ENCODE measurements at regions not wholly inside any gene's neighbourhood (a gene's known extent, or its start where the extent isn't known, plus 50 kb on each side); places are given as distances from the start of the nearest gene placed in this dataset.

- Histone ChIP-seq H3K79me2 (ENCODE audit: insufficient read depth, low read length) (no peaks in the 10 kb centered on the region), H3K27me3 (ENCODE audit: insufficient read depth, low read length, poor library complexity) (no peaks in the 10 kb centered on the region), H3K9ac (ENCODE audit: low read depth, low read length) (no peak overlapping the region), H3K27ac (ENCODE audit: low read length) (no peak overlapping the region), H3K4me3 (ENCODE audit: low read depth in 1 of 2, low read length in 2 of 2) (no peak overlapping the region), H3K4me1 (ENCODE audit: insufficient read depth, low read length) (peaks cover 18% of the 10 kb centered on the region), H2AFZ (ENCODE audit: low read depth, low read length) (no peak overlapping the region), H3K9me3 (ENCODE audit: insufficient read depth, low read length, severe bottlenecking) (no peaks in the 10 kb centered on the region), H4K20me1 (ENCODE audit: insufficient read depth, low read length) (no peaks in the 10 kb centered on the region), H3K4me2 (ENCODE audit: insufficient read depth, low read length) (no peak overlapping the region), H3K36me3 (ENCODE audit: insufficient read depth, low read length) (no peaks in the 10 kb centered on the region)
- ATAC-seq (ENCODE audit: insufficient read depth, low read depth) (no peak), DNase-seq (no peak)
- no peak for TF ChIP-seq CTCF (IDR thresholded peaks at IDR 0.05; ENCODE audit: borderline replicate concordance, extremely low read depth, low read length, poor library complexity, severe bottlenecking)
- TF ChIP-seq EZH2 (IDR thresholded peaks at IDR 0.05; ENCODE audit: borderline replicate concordance, low read depth, low read length, severe bottlenecking), result no peak
Measured at GRCh38 chr20:48162621-48163020, 377.3 kb upstream of the SULF2 start.

DNA sequence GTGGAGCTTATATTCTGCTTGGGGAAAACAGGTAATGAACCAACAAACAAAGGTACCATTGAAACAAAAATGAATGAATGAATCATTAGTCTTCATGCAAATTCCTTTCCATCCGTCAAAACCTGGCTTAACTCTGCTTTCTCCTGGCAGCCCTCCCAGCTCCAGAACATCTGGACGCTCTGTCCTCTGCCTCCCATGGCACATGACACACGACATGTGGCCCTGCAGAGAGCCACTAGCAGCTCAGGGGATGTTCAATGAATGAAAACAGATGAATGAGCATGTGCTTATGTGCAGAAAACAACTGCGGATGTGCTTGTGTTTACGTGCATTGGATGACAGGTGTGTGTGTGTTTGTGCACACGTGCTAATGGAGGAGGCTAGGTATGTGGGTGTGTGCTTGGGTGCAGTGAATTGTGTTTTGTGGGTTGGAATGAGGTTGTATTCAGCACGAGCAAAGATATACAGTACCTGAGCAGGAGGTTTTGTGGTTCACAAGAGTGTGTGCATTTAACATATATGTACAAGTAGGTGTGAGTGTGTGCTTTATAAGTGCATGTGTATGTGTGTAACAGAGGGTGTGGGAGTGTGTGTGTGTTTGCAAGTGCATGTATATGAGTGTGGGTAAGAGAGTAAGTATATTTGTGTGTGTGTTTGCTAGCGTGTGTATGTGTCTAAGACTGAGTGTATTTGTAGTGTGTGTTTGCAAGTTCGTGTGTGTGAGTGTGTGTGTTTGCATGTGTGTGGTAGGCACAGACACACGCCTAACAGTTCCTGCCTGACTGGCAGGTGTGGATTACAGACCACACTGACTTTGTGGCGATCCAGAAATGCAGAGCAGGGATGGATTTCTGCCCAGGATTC, 374.1 kb upstream of the SULF2 start:
- Histone ChIP-seq H3K9me3 (ENCODE audit: insufficient read depth, low read length, severe bottlenecking) (peaks cover 12% of the 10 kb centered on the region), H3K9ac (ENCODE audit: low read depth, low read length) (no peak overlapping the region), H3K4me1 (ENCODE audit: insufficient read depth, low read length) (peaks cover 6% of the 10 kb centered on the region), H2AFZ (ENCODE audit: low read depth, low read length) (no peak overlapping the region), H3K4me3 (ENCODE audit: low read depth in 1 of 2, low read length in 2 of 2) (no peak overlapping the region), H3K4me2 (ENCODE audit: insufficient read depth, low read length) (no peak overlapping the region), H3K27me3 (ENCODE audit: insufficient read depth, low read length, poor library complexity) (no peaks in the 10 kb centered on the region), H3K36me3 (ENCODE audit: insufficient read depth, low read length) (no peaks in the 10 kb centered on the region), H3K79me2 (ENCODE audit: insufficient read depth, low read length) (no peaks in the 10 kb centered on the region), H3K27ac (ENCODE audit: low read length) (no peak overlapping the region), H4K20me1 (ENCODE audit: insufficient read depth, low read length) (no peaks in the 10 kb centered on the region)
- ATAC-seq (ENCODE audit: insufficient read depth, low read depth) (no peak), DNase-seq (no peak)
- TF ChIP-seq EZH2 (IDR thresholded peaks at IDR 0.05; ENCODE audit: borderline replicate concordance, low read depth, low read length, severe bottlenecking), result no peak

GRCh38 chr20:48158014-48158413, 372.7 kb upstream of the SULF2 start:
- DNase-seq (no peak), ATAC-seq (ENCODE audit: insufficient read depth, low read depth) (no peak)
- H2AFZ ChIP-seq (ENCODE audit: low read depth, low read length), result no peak overlapping the region
- H3K79me2 ChIP-seq (ENCODE audit: insufficient read depth, low read length), result no peaks in the 10 kb centered on the region
- no peak overlapping the region for H3K27ac ChIP-seq (ENCODE audit: low read length)
- no peak overlapping the region for H3K9ac ChIP-seq (ENCODE audit: low read depth, low read length)
- no peaks in the 10 kb centered on the region for H4K20me1 ChIP-seq (ENCODE audit: insufficient read depth, low read length)
- H3K27me3 ChIP-seq (ENCODE audit: insufficient read depth, low read length, poor library complexity), result no peaks in the 10 kb centered on the region
- no peak overlapping the region for H3K4me2 ChIP-seq (ENCODE audit: insufficient read depth, low read length)
- no peak for TF ChIP-seq CTCF (IDR thresholded peaks at IDR 0.05; ENCODE audit: borderline replicate concordance, extremely low read depth, low read length, poor library complexity, severe bottlenecking)
- no peak for TF ChIP-seq EZH2 (IDR thresholded peaks at IDR 0.05; ENCODE audit: borderline replicate concordance, low read depth, low read length, severe bottlenecking)
- H3K4me1 ChIP-seq (ENCODE audit: insufficient read depth, low read length), result peaks cover 20% of the 10 kb centered on the region
- no peaks in the 10 kb centered on the region for H3K36me3 ChIP-seq (ENCODE audit: insufficient read depth, low read length)
- peaks cover 12% of the 10 kb centered on the region for H3K9me3 ChIP-seq (ENCODE audit: insufficient read depth, low read length, severe bottlenecking)
- no peak overlapping the region for H3K4me3 ChIP-seq (ENCODE audit: low read depth in 1 of 2, low read length in 2 of 2)

DNA sequence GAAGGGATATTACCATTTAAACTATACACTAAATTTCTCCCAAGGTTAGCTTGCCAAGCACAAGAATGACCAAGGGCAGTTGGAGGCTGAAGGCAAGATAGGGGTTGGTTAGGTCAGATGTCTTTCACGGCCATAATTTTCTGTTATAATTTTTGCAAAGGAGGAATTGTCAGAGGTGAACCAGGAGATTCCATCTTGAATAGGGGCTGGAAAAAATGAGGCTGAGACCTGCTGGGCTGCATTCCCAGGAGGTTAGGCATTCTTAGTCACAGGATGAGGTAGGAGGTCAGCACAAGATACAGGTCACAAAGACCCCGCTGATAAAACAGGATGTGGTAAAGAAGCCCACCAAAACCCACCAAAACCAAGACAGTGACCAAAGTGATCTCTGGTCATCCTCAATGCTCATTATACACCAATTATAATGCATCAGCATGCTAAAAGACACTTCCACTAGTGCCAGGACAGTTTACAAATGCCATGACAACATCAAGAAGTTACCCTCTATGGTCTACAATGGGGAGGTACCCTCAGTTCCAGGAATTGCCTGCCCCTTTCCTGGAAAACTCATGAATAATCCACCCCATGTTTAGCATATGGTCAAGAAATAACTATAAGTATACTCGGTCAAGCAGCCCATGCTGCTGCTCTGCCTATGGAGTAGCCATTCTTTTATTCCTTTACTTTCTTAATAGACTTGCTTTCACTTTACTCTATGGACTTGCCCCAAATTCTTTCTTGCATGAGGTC, 371.8 kb upstream of the SULF2 start:
- ATAC-seq (ENCODE audit: insufficient read depth, low read depth) (no peak), DNase-seq (no peak)
- Histone ChIP-seq H3K9ac (ENCODE audit: low read depth, low read length) (no peak overlapping the region), H3K27me3 (ENCODE audit: insufficient read depth, low read length, poor library complexity) (no peaks in the 10 kb centered on the region), H3K36me3 (ENCODE audit: insufficient read depth, low read length) (no peaks in the 10 kb centered on the region), H4K20me1 (ENCODE audit: insufficient read depth, low read length) (no peaks in the 10 kb centered on the region), H3K27ac (ENCODE audit: low read length) (no peak overlapping the region), H3K9me3 (ENCODE audit: insufficient read depth, low read length, severe bottlenecking) (peaks cover 12% of the 10 kb centered on the region), H3K4me2 (ENCODE audit: insufficient read depth, low read length) (no peak overlapping the region), H3K4me1 (ENCODE audit: insufficient read depth, low read length) (peaks cover 24% of the 10 kb centered on the region), H3K79me2 (ENCODE audit: insufficient read depth, low read length) (no peaks in the 10 kb centered on the region), H2AFZ (ENCODE audit: low read depth, low read length) (no peak overlapping the region), H3K4me3 (ENCODE audit: low read depth in 1 of 2, low read length in 2 of 2) (no peak overlapping the region)
- TF ChIP-seq CTCF (IDR thresholded peaks at IDR 0.05; ENCODE audit: borderline replicate concordance, extremely low read depth, low read length, poor library complexity, severe bottlenecking) (no peak), EZH2 (IDR thresholded peaks at IDR 0.05; ENCODE audit: borderline replicate concordance, low read depth, low read length, severe bottlenecking) (no peak)
